ENCODE measurements at regions not wholly inside any gene's neighbourhood (a gene's known extent, or its start where the extent isn't known, plus 50 kb on each side); places are given as distances from the start of the nearest gene placed in this dataset.
"Not testable (repeated sequence)": the region's sequence is repeated elsewhere in the genome, so short reads cannot be mapped to it uniquely, and the experiment has no call there.

- no peak overlapping the region for H3K4me3 ChIP-seq (ENCODE audit: control insufficient read depth, low read depth, low read length)
- no peak for TF ChIP-seq CTCF (IDR thresholded peaks at IDR 0.05; ENCODE audit: control insufficient read depth, insufficient read depth, low read depth, low read length, missing control alignments)
- DNase-seq (ENCODE audit: low read depth), result peak; percentile 52
These were observed 944.5 kb downstream of the KCNT2 start for GRCh38 chr1:195663549-195664280.

GRCh38 chr1:195656780-195657179, 951.5 kb downstream of the KCNT2 start:
- no peak for TF ChIP-seq CTCF (IDR thresholded peaks at IDR 0.05; ENCODE audit: control insufficient read depth, insufficient read depth, low read depth, low read length, missing control alignments)
- no peak overlapping the region for H3K4me3 ChIP-seq (ENCODE audit: control insufficient read depth, low read depth, low read length)
- no peak for DNase-seq (ENCODE audit: low read depth)

- not testable (repeated sequence) for DNase-seq (ENCODE audit: low read depth); H3K4me3 ChIP-seq (ENCODE audit: control insufficient read depth, low read depth, low read length)
These were observed 959.4 kb downstream of the KCNT2 start for GRCh38 chr1:195648875-195649274.

- TF ChIP-seq CTCF (IDR thresholded peaks at IDR 0.05; ENCODE audit: control insufficient read depth, insufficient read depth, low read depth, low read length, missing control alignments), result no peak
- H3K4me3 ChIP-seq (ENCODE audit: control insufficient read depth, low read depth, low read length), result no peak overlapping the region
- DNase-seq (ENCODE audit: low read depth), result no peak
These were observed 970.7 kb downstream of the KCNT2 start for GRCh38 chr1:195637539-195637938.

GRCh38 chr1:195618287-195618686, 990.0 kb downstream of the KCNT2 start:
- no peak for TF ChIP-seq CTCF (IDR thresholded peaks at IDR 0.05; ENCODE audit: control insufficient read depth, insufficient read depth, low read depth, low read length, missing control alignments)
- H3K4me3 ChIP-seq (ENCODE audit: control insufficient read depth, low read depth, low read length), result no peak overlapping the region
- no peak for DNase-seq (ENCODE audit: low read depth)

- no peak for DNase-seq (ENCODE audit: low read depth)
- no peak for TF ChIP-seq CTCF (IDR thresholded peaks at IDR 0.05; ENCODE audit: control insufficient read depth, insufficient read depth, low read depth, low read length, missing control alignments)
- no peak overlapping the region for H3K4me3 ChIP-seq (ENCODE audit: control insufficient read depth, low read depth, low read length)
These were observed 991.1 kb downstream of the KCNT2 start for GRCh38 chr1:195617106-195617505.

GRCh38 chr1:195608883-195609282, 999.4 kb downstream of the KCNT2 start:
- DNase-seq (ENCODE audit: low read depth), result no peak
- H3K4me3 ChIP-seq (ENCODE audit: control insufficient read depth, low read depth, low read length), result no peak overlapping the region
- peak; percentile 32 for TF ChIP-seq CTCF (IDR thresholded peaks at IDR 0.05; ENCODE audit: control insufficient read depth, insufficient read depth, low read depth, low read length, missing control alignments)

Measured in AG09309 (cell line).